SK-N-SH treated with all-trans-retinoic acid at 6 μM for 48 hours (cell line): ENCODE measurements at regions not wholly inside any gene's neighbourhood (a gene's known extent, or its start where the extent isn't known, plus 50 kb on each side); places are given as distances from the start of the nearest gene placed in this dataset.
"Not testable (repeated sequence)": the region's sequence is repeated elsewhere in the genome, so short reads cannot be mapped to it uniquely, and the experiment has no call there.

Experiments
- ATAC-seq: fragments of 200-7000 bp; cut with Tn5 transposase; 3 replicates; pipeline ENCODE4 v1.9.1; 2020; ENCODE audit warnings: mild to moderate bottlenecking, moderate library complexity
- ARNTL ChIP-seq: fragments of 450-650 bp; formaldehyde crosslinking; IDR thresholded peaks from 2 replicates; pipeline ENCODE4 v1.5.0; 2020; ENCODE audit warnings: low read depth, mild to moderate bottlenecking, moderate library complexity, borderline replicate concordance
- BACH2 ChIP-seq: fragments of 250-450 bp; sonication (Bioruptor Pico); IDR thresholded peaks from 2 replicates; pipeline ENCODE4 v1.9.0; 2021; ENCODE audit warnings: mild to moderate bottlenecking, borderline replicate concordance
- CSDC2 ChIP-seq: fragments of 250-450 bp; sonication (Bioruptor Pico); IDR thresholded peaks from 2 replicates; pipeline ENCODE4 v1.5.0; 2020; ENCODE audit warnings: mild to moderate bottlenecking, moderate library complexity
- ESRRG ChIP-seq: fragments of 250-450 bp; sonication (Bioruptor Pico); IDR thresholded peaks from 2 replicates; pipeline ENCODE4 v1.6.1; 2021; ENCODE audit warnings: mild to moderate bottlenecking
- GLIS3 ChIP-seq: fragments of 250-450 bp; sonication (Bioruptor Pico); IDR thresholded peaks from 2 replicates; pipeline ENCODE4 v1.5.0; 2020; ENCODE audit warnings: mild to moderate bottlenecking, moderate library complexity
- ISL1 ChIP-seq: fragments of 250-450 bp; sonication (Bioruptor Pico); IDR thresholded peaks from 2 replicates; pipeline ENCODE4 v2.1.2; 2022; ENCODE audit warnings: mild to moderate bottlenecking, moderate library complexity
- OSR1 ChIP-seq: fragments of 250-450 bp; sonication (Bioruptor Pico); IDR thresholded peaks from 2 replicates; pipeline ENCODE4 v1.8.0; 2022; ENCODE audit warnings: moderate library complexity, mild to moderate bottlenecking, inconsistent platforms
- PPARA ChIP-seq: fragments of 250-450 bp; sonication (Bioruptor Pico); IDR thresholded peaks from 2 replicates; pipeline ENCODE4 v1.5.0; 2020; ENCODE audit warnings: mild to moderate bottlenecking, borderline replicate concordance
- RARB ChIP-seq: fragments of 250-450 bp; sonication (Bioruptor Pico); IDR thresholded peaks from 2 replicates; pipeline ENCODE4 v1.8.0; 2021; ENCODE audit warnings: mild to moderate bottlenecking, moderate library complexity
- SNAI2 ChIP-seq: fragments of 250-450 bp; sonication (Bioruptor Pico); IDR thresholded peaks from 2 replicates; pipeline ENCODE4 v1.5.0; 2020; ENCODE audit warnings: mild to moderate bottlenecking, moderate library complexity
- TCF4 ChIP-seq: fragments of 250-450 bp; sonication (Bioruptor Pico); IDR thresholded peaks from 2 replicates; pipeline ENCODE4 v1.8.0; 2021; ENCODE audit warnings: mild to moderate bottlenecking, moderate library complexity, borderline replicate concordance
- TOX ChIP-seq: fragments of 250-450 bp; sonication (Bioruptor Pico); IDR thresholded peaks from 2 replicates; pipeline ENCODE4 v1.8.0; 2021; ENCODE audit warnings: mild to moderate bottlenecking, moderate library complexity, borderline replicate concordance
- ZC3H10 ChIP-seq: fragments of 250-450 bp; sonication (Bioruptor Pico); IDR thresholded peaks from 2 replicates; pipeline ENCODE4 v1.5.1; 2021; ENCODE audit warnings: mild to moderate bottlenecking, moderate library complexity
- ZFP3 ChIP-seq: fragments of 250-450 bp; sonication (Bioruptor Pico); IDR thresholded peaks from 2 replicates; pipeline ENCODE4 v1.5.0; 2020; ENCODE audit warnings: mild to moderate bottlenecking, moderate library complexity
- ZFP30 ChIP-seq: fragments of 450-650 bp; formaldehyde crosslinking; IDR thresholded peaks from 2 replicates; pipeline ENCODE4 v1.5.0; 2022; ENCODE audit warnings: mild to moderate bottlenecking, moderate library complexity
- ZNF565 ChIP-seq: fragments of 450-650 bp; formaldehyde crosslinking; conservative IDR thresholded peaks from 2 replicates; pipeline ENCODE4 v1.5.0; 2020; ENCODE audit warnings: low read depth, mild to moderate bottlenecking, moderate library complexity
- ZNF70 ChIP-seq: fragments of 450-650 bp; formaldehyde crosslinking; IDR thresholded peaks from 2 replicates; pipeline ENCODE4 v1.5.0; 2020; ENCODE audit warnings: mild to moderate bottlenecking, moderate library complexity
- TF ChIP-seq, protein P1 (sequence below): fragments of 250-450 bp; sonication (Bioruptor Pico); IDR thresholded peaks from 2 replicates; pipeline ENCODE4 v1.5.0; 2020; ENCODE audit warnings: mild to moderate bottlenecking, moderate library complexity
- TF ChIP-seq, protein P2 (sequence below): fragments of 250-450 bp; sonication (Bioruptor Pico); IDR thresholded peaks from 2 replicates; pipeline ENCODE4 v1.5.1; 2021; ENCODE audit warnings: mild to moderate bottlenecking, moderate library complexity
- TF ChIP-seq, protein P3 (sequence below): fragments of 250-450 bp; sonication (Bioruptor Pico); IDR thresholded peaks from 2 replicates; pipeline ENCODE4 v1.8.0; 2020; ENCODE audit warnings: mild to moderate bottlenecking, moderate library complexity, borderline replicate concordance
- TF ChIP-seq, protein P4 (sequence below): fragments of 250-450 bp; sonication (Bioruptor Pico); IDR thresholded peaks from 2 replicates; pipeline ENCODE4 v1.8.0; 2021; ENCODE audit warnings: low read depth, mild to moderate bottlenecking, moderate library complexity, borderline replicate concordance
- TF ChIP-seq, protein P5 (sequence below): fragments of 250-450 bp; sonication (Bioruptor Pico); IDR thresholded peaks from 2 replicates; pipeline ENCODE4 v1.5.1; 2020; ENCODE audit warnings: low read depth, mild to moderate bottlenecking, moderate library complexity

DNA sequence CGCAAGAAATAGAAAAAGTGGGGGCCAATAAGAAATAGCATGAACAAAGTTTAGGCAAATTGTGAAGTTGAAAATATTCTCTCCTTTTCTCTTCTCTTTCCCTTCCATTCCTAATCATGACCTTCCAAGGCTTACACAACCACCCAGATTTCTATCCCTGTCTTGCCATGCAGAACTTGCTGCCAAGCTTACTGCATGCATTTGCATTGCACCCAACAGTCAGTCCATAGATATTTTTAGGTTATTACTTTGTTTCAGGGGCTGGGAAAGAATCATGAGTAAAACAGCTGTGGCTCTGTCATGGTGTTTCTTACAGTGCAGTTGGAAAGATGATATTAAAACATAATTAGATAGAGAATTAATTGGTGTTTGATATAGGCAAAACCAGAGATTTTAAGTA lies 219.4 kb downstream of the PTGER3 start:
- ATAC-seq, result no peak
- TF ChIP-seq ZC3H10 (CRISPR knock-in tag), result no peak
- no peak for TF ChIP-seq GLIS3 (CRISPR knock-in tag)
- TF ChIP-seq RARB (CRISPR knock-in tag), result no peak

DNA sequence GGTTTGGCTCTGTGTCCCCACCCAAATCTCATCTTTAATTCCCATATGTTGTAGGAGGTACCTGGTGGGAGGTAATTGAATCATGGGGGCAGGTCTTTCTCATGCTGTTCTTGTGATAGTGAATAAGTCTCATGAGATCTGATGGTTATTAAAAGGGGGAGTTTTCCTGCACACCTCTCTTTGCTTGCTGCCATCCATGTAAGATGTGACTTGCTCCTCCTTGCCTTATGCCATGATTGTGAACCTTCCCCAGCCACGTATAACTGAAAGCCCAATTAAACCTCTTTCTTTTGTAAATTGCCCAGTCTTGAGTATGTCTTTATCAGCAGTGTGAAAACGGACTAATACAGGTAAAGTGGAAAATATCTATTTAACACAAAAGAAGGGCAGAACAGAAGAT lies 213.3 kb downstream of the PTGER3 start:
- ATAC-seq, result not testable (repeated sequence)

DNA sequence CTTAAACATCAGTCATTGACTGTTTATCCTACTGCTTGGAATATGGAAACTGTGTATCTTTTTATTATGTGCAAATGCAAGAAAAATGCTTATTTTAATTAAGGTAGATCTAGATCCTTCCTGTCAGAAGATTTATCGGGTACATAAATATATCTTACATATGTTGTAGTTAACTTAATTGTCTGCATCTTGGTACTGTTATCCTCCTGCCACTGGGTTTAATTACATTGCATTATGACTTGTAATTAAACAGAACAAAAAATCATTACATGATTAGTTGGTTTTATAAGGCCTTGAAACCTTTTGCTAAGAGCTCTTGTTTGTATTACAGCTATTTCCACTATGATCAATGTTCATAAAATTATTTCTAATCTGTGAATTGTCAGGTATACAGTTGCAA lies 211.2 kb downstream of the PTGER3 start:
- TF ChIP-seq ISL1 (CRISPR knock-in tag) (0 out of 2 replicates have a peak, but pooled peaks have one; percentile 19), TOX (CRISPR knock-in tag) (no peak), TCF4 (CRISPR knock-in tag) (peak; percentile 48; the same call in 1 of the 2 replicates)
- TF ChIP-seq, protein P1, sequence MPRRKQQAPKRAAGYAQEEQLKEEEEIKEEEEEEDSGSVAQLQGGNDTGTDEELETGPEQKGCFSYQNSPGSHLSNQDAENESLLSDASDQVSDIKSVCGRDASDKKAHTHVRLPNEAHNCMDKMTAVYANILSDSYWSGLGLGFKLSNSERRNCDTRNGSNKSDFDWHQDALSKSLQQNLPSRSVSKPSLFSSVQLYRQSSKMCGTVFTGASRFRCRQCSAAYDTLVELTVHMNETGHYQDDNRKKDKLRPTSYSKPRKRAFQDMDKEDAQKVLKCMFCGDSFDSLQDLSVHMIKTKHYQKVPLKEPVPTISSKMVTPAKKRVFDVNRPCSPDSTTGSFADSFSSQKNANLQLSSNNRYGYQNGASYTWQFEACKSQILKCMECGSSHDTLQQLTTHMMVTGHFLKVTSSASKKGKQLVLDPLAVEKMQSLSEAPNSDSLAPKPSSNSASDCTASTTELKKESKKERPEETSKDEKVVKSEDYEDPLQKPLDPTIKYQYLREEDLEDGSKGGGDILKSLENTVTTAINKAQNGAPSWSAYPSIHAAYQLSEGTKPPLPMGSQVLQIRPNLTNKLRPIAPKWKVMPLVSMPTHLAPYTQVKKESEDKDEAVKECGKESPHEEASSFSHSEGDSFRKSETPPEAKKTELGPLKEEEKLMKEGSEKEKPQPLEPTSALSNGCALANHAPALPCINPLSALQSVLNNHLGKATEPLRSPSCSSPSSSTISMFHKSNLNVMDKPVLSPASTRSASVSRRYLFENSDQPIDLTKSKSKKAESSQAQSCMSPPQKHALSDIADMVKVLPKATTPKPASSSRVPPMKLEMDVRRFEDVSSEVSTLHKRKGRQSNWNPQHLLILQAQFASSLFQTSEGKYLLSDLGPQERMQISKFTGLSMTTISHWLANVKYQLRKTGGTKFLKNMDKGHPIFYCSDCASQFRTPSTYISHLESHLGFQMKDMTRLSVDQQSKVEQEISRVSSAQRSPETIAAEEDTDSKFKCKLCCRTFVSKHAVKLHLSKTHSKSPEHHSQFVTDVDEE, result peak; percentile 21; the same call in 1 of the 2 replicates
- no peak for ATAC-seq

DNA sequence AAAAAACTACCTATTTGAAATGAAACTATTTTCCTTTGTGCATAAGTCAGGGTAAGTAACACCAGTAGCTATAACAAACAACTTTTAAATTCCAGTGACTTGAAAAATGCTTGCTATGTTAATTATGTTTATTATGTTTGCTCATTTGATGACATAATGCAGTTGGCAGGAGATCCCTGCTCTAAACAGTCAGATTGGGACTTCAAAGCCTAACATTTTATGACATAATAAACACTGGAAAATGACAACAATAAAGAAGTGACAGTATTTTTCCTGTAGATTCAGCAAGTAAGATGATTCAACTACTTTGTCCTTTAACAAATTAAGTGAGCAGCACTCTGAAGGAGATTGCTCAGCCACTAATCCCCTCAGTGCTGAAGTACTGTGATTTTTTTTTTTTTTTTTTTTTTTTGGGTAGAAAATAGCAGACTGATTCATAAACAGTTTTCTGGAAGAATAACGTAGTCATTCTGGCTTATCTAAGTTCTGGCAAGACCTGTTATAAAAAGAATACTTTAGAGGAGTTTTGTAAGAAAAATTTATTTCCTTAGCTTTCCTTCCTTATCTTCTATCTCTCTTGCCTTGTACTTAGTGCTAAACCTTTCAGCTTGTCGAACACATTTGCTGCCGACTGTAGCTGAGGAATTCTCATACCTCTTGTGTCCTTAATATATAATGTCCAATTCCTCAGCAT lies 207.2 kb downstream of the PTGER3 start:
- ATAC-seq, result no peak
- TF ChIP-seq ISL1 (CRISPR knock-in tag), result no peak
- no peak for TF ChIP-seq ZFP30 (CRISPR knock-in tag)
- TF ChIP-seq ESRRG (CRISPR knock-in tag), result no peak
- no peak for TF ChIP-seq CSDC2
- TF ChIP-seq TCF4 (CRISPR knock-in tag), result no peak
- no peak for TF ChIP-seq PPARA
- TF ChIP-seq, all 23 proteins: peak for 0

DNA sequence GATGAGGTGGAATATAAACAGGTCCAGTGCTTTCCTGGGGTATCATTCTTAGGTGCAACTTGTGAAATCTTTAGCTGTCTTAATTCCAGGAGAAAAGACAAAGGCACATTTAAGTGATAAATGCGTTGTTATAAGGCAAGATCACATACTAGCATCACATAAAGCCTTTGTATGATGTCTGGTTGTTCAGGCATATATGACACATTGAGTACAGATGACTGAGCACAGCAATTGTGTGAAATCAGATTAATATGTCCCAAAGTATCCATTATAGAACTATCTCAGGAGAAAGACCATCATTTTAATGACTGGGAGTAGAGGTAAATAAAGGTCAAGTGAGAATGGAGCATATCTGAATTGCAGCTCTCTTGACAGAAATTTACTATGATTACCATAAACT lies 205.1 kb downstream of the PTGER3 start:
- no peak for ATAC-seq
- no peak for TF ChIP-seq ISL1 (CRISPR knock-in tag)
- TF ChIP-seq ZC3H10 (CRISPR knock-in tag), result no peak
- TF ChIP-seq ESRRG (CRISPR knock-in tag), result no peak
- TF ChIP-seq OSR1 (CRISPR knock-in tag), result no peak
- no peak for TF ChIP-seq SNAI2 (CRISPR knock-in tag)
- TF ChIP-seq, protein P2, sequence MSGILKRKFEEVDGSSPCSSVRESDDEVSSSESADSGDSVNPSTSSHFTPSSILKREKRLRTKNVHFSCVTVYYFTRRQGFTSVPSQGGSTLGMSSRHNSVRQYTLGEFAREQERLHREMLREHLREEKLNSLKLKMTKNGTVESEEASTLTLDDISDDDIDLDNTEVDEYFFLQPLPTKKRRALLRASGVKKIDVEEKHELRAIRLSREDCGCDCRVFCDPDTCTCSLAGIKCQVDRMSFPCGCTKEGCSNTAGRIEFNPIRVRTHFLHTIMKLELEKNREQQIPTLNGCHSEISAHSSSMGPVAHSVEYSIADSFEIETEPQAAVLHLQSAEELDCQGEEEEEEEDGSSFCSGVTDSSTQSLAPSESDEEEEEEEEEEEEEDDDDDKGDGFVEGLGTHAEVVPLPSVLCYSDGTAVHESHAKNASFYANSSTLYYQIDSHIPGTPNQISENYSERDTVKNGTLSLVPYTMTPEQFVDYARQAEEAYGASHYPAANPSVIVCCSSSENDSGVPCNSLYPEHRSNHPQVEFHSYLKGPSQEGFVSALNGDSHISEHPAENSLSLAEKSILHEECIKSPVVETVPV (CRISPR knock-in tag), result no peak
- no peak for TF ChIP-seq ZNF565 (CRISPR knock-in tag)
- TF ChIP-seq ZFP3, result no peak
- no peak for TF ChIP-seq ZNF70 (CRISPR knock-in tag)
- TF ChIP-seq TOX (CRISPR knock-in tag), result no peak
- no peak for TF ChIP-seq RARB (CRISPR knock-in tag)
- TF ChIP-seq, protein P3, sequence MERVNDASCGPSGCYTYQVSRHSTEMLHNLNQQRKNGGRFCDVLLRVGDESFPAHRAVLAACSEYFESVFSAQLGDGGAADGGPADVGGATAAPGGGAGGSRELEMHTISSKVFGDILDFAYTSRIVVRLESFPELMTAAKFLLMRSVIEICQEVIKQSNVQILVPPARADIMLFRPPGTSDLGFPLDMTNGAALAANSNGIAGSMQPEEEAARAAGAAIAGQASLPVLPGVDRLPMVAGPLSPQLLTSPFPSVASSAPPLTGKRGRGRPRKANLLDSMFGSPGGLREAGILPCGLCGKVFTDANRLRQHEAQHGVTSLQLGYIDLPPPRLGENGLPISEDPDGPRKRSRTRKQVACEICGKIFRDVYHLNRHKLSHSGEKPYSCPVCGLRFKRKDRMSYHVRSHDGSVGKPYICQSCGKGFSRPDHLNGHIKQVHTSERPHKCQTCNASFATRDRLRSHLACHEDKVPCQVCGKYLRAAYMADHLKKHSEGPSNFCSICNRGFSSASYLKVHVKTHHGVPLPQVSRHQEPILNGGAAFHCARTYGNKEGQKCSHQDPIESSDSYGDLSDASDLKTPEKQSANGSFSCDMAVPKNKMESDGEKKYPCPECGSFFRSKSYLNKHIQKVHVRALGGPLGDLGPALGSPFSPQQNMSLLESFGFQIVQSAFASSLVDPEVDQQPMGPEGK, result no peak
- TF ChIP-seq ARNTL (CRISPR knock-in tag), result no peak
- no peak for TF ChIP-seq BACH2
- no peak for TF ChIP-seq TCF4 (CRISPR knock-in tag)
- TF ChIP-seq GLIS3 (CRISPR knock-in tag), result no peak
- TF ChIP-seq, protein P1, result no peak
- no peak for TF ChIP-seq ZFP30 (CRISPR knock-in tag)
- TF ChIP-seq, protein P4, sequence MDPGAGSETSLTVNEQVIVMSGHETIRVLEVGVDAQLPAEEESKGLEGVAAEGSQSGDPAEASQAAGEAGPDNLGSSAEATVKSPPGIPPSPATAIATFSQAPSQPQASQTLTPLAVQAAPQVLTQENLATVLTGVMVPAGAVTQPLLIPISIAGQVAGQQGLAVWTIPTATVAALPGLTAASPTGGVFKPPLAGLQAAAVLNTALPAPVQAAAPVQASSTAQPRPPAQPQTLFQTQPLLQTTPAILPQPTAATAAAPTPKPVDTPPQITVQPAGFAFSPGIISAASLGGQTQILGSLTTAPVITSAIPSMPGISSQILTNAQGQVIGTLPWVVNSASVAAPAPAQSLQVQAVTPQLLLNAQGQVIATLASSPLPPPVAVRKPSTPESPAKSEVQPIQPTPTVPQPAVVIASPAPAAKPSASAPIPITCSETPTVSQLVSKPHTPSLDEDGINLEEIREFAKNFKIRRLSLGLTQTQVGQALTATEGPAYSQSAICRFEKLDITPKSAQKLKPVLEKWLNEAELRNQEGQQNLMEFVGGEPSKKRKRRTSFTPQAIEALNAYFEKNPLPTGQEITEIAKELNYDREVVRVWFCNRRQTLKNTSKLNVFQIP (CRISPR knock-in tag), result no peak
- TF ChIP-seq, protein P5, sequence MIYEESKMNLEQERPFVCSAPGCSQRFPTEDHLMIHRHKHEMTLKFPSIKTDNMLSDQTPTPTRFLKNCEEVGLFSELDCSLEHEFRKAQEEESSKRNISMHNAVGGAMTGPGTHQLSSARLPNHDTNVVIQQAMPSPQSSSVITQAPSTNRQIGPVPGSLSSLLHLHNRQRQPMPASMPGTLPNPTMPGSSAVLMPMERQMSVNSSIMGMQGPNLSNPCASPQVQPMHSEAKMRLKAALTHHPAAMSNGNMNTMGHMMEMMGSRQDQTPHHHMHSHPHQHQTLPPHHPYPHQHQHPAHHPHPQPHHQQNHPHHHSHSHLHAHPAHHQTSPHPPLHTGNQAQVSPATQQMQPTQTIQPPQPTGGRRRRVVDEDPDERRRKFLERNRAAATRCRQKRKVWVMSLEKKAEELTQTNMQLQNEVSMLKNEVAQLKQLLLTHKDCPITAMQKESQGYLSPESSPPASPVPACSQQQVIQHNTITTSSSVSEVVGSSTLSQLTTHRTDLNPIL (CRISPR knock-in tag), result no peak
